Epidermal melanocyte (primary cell): ENCODE measurements at regions not wholly inside any gene's neighbourhood (a gene's known extent, or its start where the extent isn't known, plus 50 kb on each side); places are given as distances from the start of the nearest gene placed in this dataset.

Experiments used
- DNase-seq: peaks from one replicate; pipeline ENCODE4 v3.0.0; 2011; ENCODE audit warnings: low spot score; ENCODE audit not compliant: insufficient read length

- DNase-seq, result no peak
Measured at GRCh38 chr21:27833298-27833697, 866.4 kb upstream of the ADAMTS5 start.

- DNase-seq, result no peak
Measured at GRCh38 chr21:27831816-27832569, 865.1 kb upstream of the ADAMTS5 start.

- no peak for DNase-seq
Measured at GRCh38 chr21:27831177-27831576, 864.3 kb upstream of the ADAMTS5 start.

GRCh38 chr21:27827972-27828371 lies 861.1 kb upstream of the ADAMTS5 start:
- DNase-seq, result no peak

- DNase-seq, result no peak
Measured at GRCh38 chr21:27825035-27825434, 858.1 kb upstream of the ADAMTS5 start.

- DNase-seq, result no peak
Measured at GRCh38 chr21:27823652-27824201, 856.8 kb upstream of the ADAMTS5 start.

- DNase-seq, result no peak
Measured at GRCh38 chr21:27820342-27820741, 853.5 kb upstream of the ADAMTS5 start.

GRCh38 chr21:27819299-27819698 lies 852.4 kb upstream of the ADAMTS5 start:
- DNase-seq, result no peak

GRCh38 chr21:27818847-27819246 lies 852.0 kb upstream of the ADAMTS5 start:
- no peak for DNase-seq

- no peak for DNase-seq
Measured at GRCh38 chr21:27817902-27818623, 851.2 kb upstream of the ADAMTS5 start.

GRCh38 chr21:27817074-27817473 lies 850.2 kb upstream of the ADAMTS5 start:
- DNase-seq, result no peak

GRCh38 chr21:27816301-27816700 lies 849.4 kb upstream of the ADAMTS5 start:
- no peak for DNase-seq

GRCh38 chr21:27814226-27814625 lies 847.3 kb upstream of the ADAMTS5 start:
- DNase-seq, result no peak

GRCh38 chr21:27813750-27814149 lies 846.9 kb upstream of the ADAMTS5 start:
- no peak for DNase-seq

GRCh38 chr21:27813344-27813743 lies 846.5 kb upstream of the ADAMTS5 start:
- DNase-seq, result no peak

GRCh38 chr21:27812279-27812678 lies 845.4 kb upstream of the ADAMTS5 start:
- DNase-seq, result no peak

GRCh38 chr21:27808923-27809322 lies 842.0 kb upstream of the ADAMTS5 start:
- no peak for DNase-seq

GRCh38 chr21:27807596-27807995 lies 840.7 kb upstream of the ADAMTS5 start:
- DNase-seq, result no peak

GRCh38 chr21:27806281-27806680 lies 839.4 kb upstream of the ADAMTS5 start:
- no peak for DNase-seq

- no peak for DNase-seq
Measured at GRCh38 chr21:27805696-27806095, 838.8 kb upstream of the ADAMTS5 start.

GRCh38 chr21:27804515-27804914 lies 837.6 kb upstream of the ADAMTS5 start:
- DNase-seq, result no peak

- no peak for DNase-seq
Measured at GRCh38 chr21:27803571-27803970, 836.7 kb upstream of the ADAMTS5 start.
